IMR-90 (cell line): ENCODE measurements at regions not wholly inside any gene's neighbourhood (a gene's known extent, or its start where the extent isn't known, plus 50 kb on each side); places are given as distances from the start of the nearest gene placed in this dataset.

Source experiments
- ATAC-seq: fragments of 200-7000 bp; cut with Tn5 transposase; 2 replicates; pipeline ENCODE4 v1.9.1; 2020; ENCODE audit warnings: low read depth, mild to moderate bottlenecking, moderate library complexity
- BruUV-seq: library from RNA; stranded (reverse); fragments of 400-500 nt; replicated peaks from 2 replicates; lab custom pipeline; 2021; lab: Mats Ljungman, UMichigan
- CTCF ChIA-PET: fragments of 300-600 bp; formaldehyde crosslinking; extraction: SDS; loops from one replicate; lab custom pipeline; 2021; ENCODE audit warnings: antibody characterized with exemption; lab: Yijun Ruan, JAX
- POLR2A ChIA-PET: fragments of 300-600 bp; sonication (Branson Sonifier 250); formaldehyde crosslinking; loops from one replicate; lab custom pipeline; 2022; ENCODE audit warnings: antibody characterized with exemption; ENCODE audit not compliant: unreplicated experiment; lab: Charles Lee
- DNase-seq: peaks from one replicate; pipeline ENCODE4 v3.0.0; 2013
- H2AFZ ChIP-seq: replicated peaks from 2 replicates; pipeline ENCODE3; 2013; ENCODE audit warnings: low read length, mild to moderate bottlenecking; ENCODE audit not compliant: poor library complexity
- H2AK5ac ChIP-seq: 2 replicates; pipeline ENCODE4 v1.6.1; 2013; ENCODE audit warnings: low read depth, low read length, inconsistent platforms
- H2AK9ac ChIP-seq: replicated peaks from 2 replicates; pipeline ENCODE3; 2013; ENCODE audit warnings: mild to moderate bottlenecking, low read depth, low read length, moderate library complexity; ENCODE audit not compliant: poor library complexity
- H2BK120ac ChIP-seq: 2 replicates; pipeline ENCODE4 v1.6.1; 2013; ENCODE audit warnings: low read depth, low read length, inconsistent platforms
- H2BK15ac ChIP-seq: 3 replicates; pipeline ENCODE4 v1.6.1; 2013; ENCODE audit warnings: low read depth, low read length, inconsistent platforms
- H2BK20ac ChIP-seq: 2 replicates; pipeline ENCODE4 v1.6.1; 2013; ENCODE audit warnings: low read depth, mild to moderate bottlenecking, inconsistent platforms, low read length, moderate library complexity
- H2BK5ac ChIP-seq: 2 replicates; pipeline ENCODE4 v1.6.1; 2013; ENCODE audit warnings: mild to moderate bottlenecking, low read depth, low read length, inconsistent platforms; ENCODE audit not compliant: poor library complexity, severe bottlenecking
- H3K14ac ChIP-seq: replicated peaks from 2 replicates; pipeline ENCODE4 v1.6.1; 2013; ENCODE audit warnings: low read depth, low read length, inconsistent platforms
- H3K18ac ChIP-seq: 2 replicates; pipeline ENCODE4 v1.6.1; 2013; ENCODE audit warnings: low read depth, low read length, control low read depth
- H3K23ac ChIP-seq: 2 replicates; pipeline ENCODE4 v1.6.1; 2013; ENCODE audit warnings: low read depth, low read length, inconsistent platforms
- H3K27ac ChIP-seq: 2 replicates; pipeline ENCODE4 v1.5.1; 2013; ENCODE audit warnings: mild to moderate bottlenecking, control low read depth, low read length; ENCODE audit not compliant: insufficient read depth
- H3K27me3 ChIP-seq: 2 replicates; pipeline ENCODE4 v1.6.1; 2013; ENCODE audit warnings: low read length; ENCODE audit not compliant: control insufficient read depth, insufficient read depth
- H3K36me3 ChIP-seq: 2 replicates; pipeline ENCODE4 v1.6.1; 2013; ENCODE audit warnings: low read length, mixed read lengths; ENCODE audit not compliant: control insufficient read depth, insufficient read depth
- H3K4ac ChIP-seq: 2 replicates; pipeline ENCODE4 v1.6.1; 2013; ENCODE audit warnings: low read depth, low read length, inconsistent platforms
- H3K4me1 ChIP-seq: 2 replicates; pipeline ENCODE4 v1.6.1; 2013; ENCODE audit warnings: low read length, mixed read lengths; ENCODE audit not compliant: control insufficient read depth, insufficient read depth
- H3K4me2 ChIP-seq: 2 replicates; pipeline ENCODE4 v1.6.1; 2013; ENCODE audit warnings: low read depth, mild to moderate bottlenecking, control low read depth, low read length, moderate library complexity
- H3K4me3 ChIP-seq: 2 replicates; pipeline ENCODE4 v1.5.1; 2013; ENCODE audit warnings: low read depth, mild to moderate bottlenecking, control low read depth, low read length, moderate library complexity; ENCODE audit not compliant: insufficient read depth
- H3K56ac ChIP-seq: 2 replicates; pipeline ENCODE4 v1.6.1; 2013; ENCODE audit warnings: low read length, inconsistent platforms; ENCODE audit not compliant: insufficient read depth; ENCODE audit errors: extremely low read depth
- H3K79me1 ChIP-seq, 2 experiments: 2 replicates each; pipeline ENCODE4 v1.6.1; 2013; ENCODE audit warnings: low read length in 2 of 2, inconsistent platforms in 1 of 2, low read depth in 1 of 2
- H3K9ac ChIP-seq: 2 replicates; pipeline ENCODE4 v1.6.1; 2013; ENCODE audit warnings: low read depth, low read length, control low read depth
- H3K9me1 ChIP-seq: 2 replicates; pipeline ENCODE4 v1.6.1; 2013; ENCODE audit warnings: low read length, inconsistent platforms; ENCODE audit not compliant: insufficient read depth
- H3K9me3 ChIP-seq: 2 replicates; pipeline ENCODE4 v1.6.1; 2013; ENCODE audit warnings: low read length; ENCODE audit not compliant: control insufficient read depth, insufficient read depth
- H4K20me1 ChIP-seq: 2 replicates; pipeline ENCODE4 v1.6.1; 2013; ENCODE audit warnings: low read length, inconsistent platforms; ENCODE audit not compliant: insufficient read depth
- H4K5ac ChIP-seq: 2 replicates; pipeline ENCODE4 v1.6.1; 2013; ENCODE audit warnings: mild to moderate bottlenecking, low read depth, low read length, control low read depth
- H4K8ac ChIP-seq, 2 experiments: 2 replicates each; pipeline ENCODE4 v1.6.1; 2013; ENCODE audit warnings: low read depth in 2 of 2, low read length in 2 of 2, control low read depth in 1 of 2, inconsistent platforms in 1 of 2
- H4K91ac ChIP-seq: 2 replicates; pipeline ENCODE4 v1.6.1; 2013; ENCODE audit warnings: low read depth, low read length, inconsistent platforms; ENCODE audit not compliant: insufficient read depth
- BHLHE40 ChIP-seq: fragments of 150-350 bp; IDR thresholded peaks from 2 replicates; pipeline ENCODE4 v1.6.1; 2016; ENCODE audit warnings: mild to moderate bottlenecking, low read depth, low read length
- CEBPB ChIP-seq: IDR thresholded peaks from 2 replicates; pipeline ENCODE4 v1.6.1; 2012; ENCODE audit warnings: low read depth, low read length, improper control_type of control experiment
- CHD1 ChIP-seq: IDR thresholded peaks from 2 replicates; pipeline ENCODE4 v1.6.1; 2012; ENCODE audit warnings: low read depth, low read length, improper control_type of control experiment
- CTCF ChIP-seq: conservative IDR thresholded peaks from 2 replicates; pipeline ENCODE4 v1.5.1; 2012; ENCODE audit warnings: mild to moderate bottlenecking, low read depth, low read length, improper control_type of control experiment
- FOS ChIP-seq: fragments of 150-350 bp; IDR thresholded peaks from 2 replicates; pipeline ENCODE4 v1.6.1; 2016; ENCODE audit warnings: low read depth, low read length
- MAFK ChIP-seq: IDR thresholded peaks from 2 replicates; pipeline ENCODE4 v1.6.1; 2012; ENCODE audit warnings: low read depth, low read length, improper control_type of control experiment
- MAZ ChIP-seq: IDR thresholded peaks from 2 replicates; pipeline ENCODE4 v1.6.1; 2012; ENCODE audit warnings: low read depth, mild to moderate bottlenecking, low read length, improper control_type of control experiment, moderate library complexity, borderline replicate concordance
- MXI1 ChIP-seq: IDR thresholded peaks from 2 replicates; pipeline ENCODE4 v1.6.1; 2012; ENCODE audit warnings: low read depth, mild to moderate bottlenecking, low read length, moderate library complexity, borderline replicate concordance
- NFE2L2 ChIP-seq: fragments of 150-350 bp; IDR thresholded peaks from 2 replicates; pipeline ENCODE4 v1.6.1; 2016; ENCODE audit warnings: low read depth, mild to moderate bottlenecking, low read length
- RAD21 ChIP-seq: IDR thresholded peaks from 2 replicates; pipeline ENCODE4 v1.6.1; 2012; ENCODE audit warnings: low read length, improper control_type of control experiment
- RCOR1 ChIP-seq: IDR thresholded peaks from 2 replicates; pipeline ENCODE4 v1.6.1; 2012; ENCODE audit warnings: mild to moderate bottlenecking, low read length, improper control_type of control experiment; ENCODE audit not compliant: insufficient replicate concordance
- RFX5 ChIP-seq: IDR thresholded peaks from 2 replicates; pipeline ENCODE4 v1.8.0; 2012; ENCODE audit warnings: low read depth, mild to moderate bottlenecking, low read length, moderate library complexity
- WGBS, 2 experiments: methylation state at CpG; one replicate each; pipeline versions ENCODE4 v1.1.5 to v1.1.7; 2013; ENCODE audit warnings: missing lambda C conversion rate in 2 of 2; ENCODE audit not compliant: insufficient read length in 1 of 2; ENCODE audit errors: extremely low coverage in 2 of 2; 5-methylcytosine and 5-hydroxymethylcytosine counted together
- dilution Hi-C: fragments of 300-500 bp; cut with HindIII; formaldehyde crosslinking; loops from one replicate; pipeline ENCODE4 v1.14.3; 2018; ENCODE audit warnings: low sequenced_read_pairs; ENCODE audit not compliant: unreplicated experiment
- in situ Hi-C: fragments of 300-500 bp; cut with MboI; formaldehyde crosslinking; loops from 3 replicates; pipeline ENCODE4 v1.14.3; 2019; ENCODE audit warnings: low sequenced_read_pairs, inconsistent platforms, mixed read lengths
- intact Hi-C: fragments of 100-400 bp; cut with micrococcal nuclease; formaldehyde crosslinking; loops from 2 replicates; pipeline ENCODE4 v1.10.0; 2022
- TF ChIP-seq, protein P1 (sequence below): fragments of 150-350 bp; IDR thresholded peaks from 2 replicates; pipeline ENCODE4 v1.6.1; 2017; ENCODE audit warnings: mild to moderate bottlenecking, antibody characterized with exemption, low read length, low read depth

- no peak overlapping the region for H2AFZ ChIP-seq
These were observed 504.5 kb downstream of the IRS1 start for GRCh38 chr2:226295123-226295522.

More at GRCh38 chr2:226295123-226295522, 504.5 kb downstream of the IRS1 start:
- no peak overlapping the region for H3K4ac ChIP-seq
- no peak overlapping the region for H2AK5ac ChIP-seq
- H3K4me2 ChIP-seq, result no peak overlapping the region
- no peak overlapping the region for H4K91ac ChIP-seq
- DNase-seq (no peak), ATAC-seq (no peak; the same call in 1 of the 2 replicates)
- no peak overlapping the region for H3K9ac ChIP-seq
- no peak overlapping the region for H3K27ac ChIP-seq
- no peak overlapping the region for H2BK15ac ChIP-seq
- no peaks in the 10 kb centered on the region for H3K4me1 ChIP-seq
- no peak overlapping the region for H2BK20ac ChIP-seq
- H4K20me1 ChIP-seq, result no peaks in the 10 kb centered on the region
- no peak overlapping the region for H3K4me3 ChIP-seq
- no CpG with 5 or more reads among the region's 1 CpG for WGBS, 2 experiments
- intact Hi-C loops (no loop called here), in situ Hi-C loops (no loop called here), dilution Hi-C loops (no loop called here)
- POLR2A ChIA-PET, result no interaction called here
- no peaks in the 10 kb centered on the region for H3K27me3 ChIP-seq
- H3K9me3 ChIP-seq, result peaks cover 2% of the 10 kb centered on the region
- no peak overlapping the region for H3K18ac ChIP-seq
- no peaks in the 10 kb centered on the region for H3K36me3 ChIP-seq
- H4K8ac ChIP-seq, result no peak overlapping the region
- H2BK5ac ChIP-seq, result no peak overlapping the region
- H3K56ac ChIP-seq, result no peak overlapping the region
- H3K9me1 ChIP-seq, result no peaks in the 10 kb centered on the region
- H2AK9ac ChIP-seq, result no peak overlapping the region
- no peak for TF ChIP-seq RAD21
- no peak for TF ChIP-seq FOS
- no peak for TF ChIP-seq MAZ
- TF ChIP-seq RCOR1, result no peak
- no peak for TF ChIP-seq NFE2L2
- TF ChIP-seq RFX5, result no peak
- TF ChIP-seq BHLHE40, result no peak
- no peak for TF ChIP-seq CEBPB
- TF ChIP-seq MAFK, result no peak
- TF ChIP-seq, protein P1, sequence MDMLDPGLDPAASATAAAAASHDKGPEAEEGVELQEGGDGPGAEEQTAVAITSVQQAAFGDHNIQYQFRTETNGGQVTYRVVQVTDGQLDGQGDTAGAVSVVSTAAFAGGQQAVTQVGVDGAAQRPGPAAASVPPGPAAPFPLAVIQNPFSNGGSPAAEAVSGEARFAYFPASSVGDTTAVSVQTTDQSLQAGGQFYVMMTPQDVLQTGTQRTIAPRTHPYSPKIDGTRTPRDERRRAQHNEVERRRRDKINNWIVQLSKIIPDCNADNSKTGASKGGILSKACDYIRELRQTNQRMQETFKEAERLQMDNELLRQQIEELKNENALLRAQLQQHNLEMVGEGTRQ, result no peak
- TF ChIP-seq MXI1, result no peak
- TF ChIP-seq CTCF, result no peak
- TF ChIP-seq CHD1, result no peak
- no peaks in the 10 kb centered on the region for H3K79me1 ChIP-seq
- BruUV-seq, result no TSS peak
- no peak overlapping the region for H3K14ac ChIP-seq
- H4K5ac ChIP-seq, result no peak overlapping the region
- CTCF ChIA-PET, result no interaction called here
- no peak overlapping the region for H2BK120ac ChIP-seq
- no peak overlapping the region for H3K23ac ChIP-seq
